HCT116 (cell line): ENCODE measurements at regions not wholly inside any gene's neighbourhood (a gene's known extent, or its start where the extent isn't known, plus 50 kb on each side); places are given as distances from the start of the nearest gene placed in this dataset.

Experiments used
- CEBPB ChIP-seq: IDR thresholded peaks from 2 replicates; pipeline ENCODE4 v1.6.1; 2012; ENCODE audit warnings: low read depth
- ELF1 ChIP-seq: IDR thresholded peaks from 2 replicates; pipeline ENCODE4 v1.6.1; 2012; ENCODE audit warnings: low read depth, borderline replicate concordance
- EZH2 ChIP-seq: fragments of 200-600 bp; sonication (generic); IDR thresholded peaks from 2 replicates; pipeline ENCODE4 v1.6.1; 2017; ENCODE audit warnings: antibody characterized with exemption, mixed run types
- POLR2A ChIP-seq: IDR thresholded peaks from 2 replicates; pipeline ENCODE4 v1.7.0; 2011; ENCODE audit warnings: borderline replicate concordance; ENCODE audit not compliant: insufficient read depth, insufficient read length; ENCODE audit errors: extremely low read depth
- SP1 ChIP-seq: IDR thresholded peaks from 2 replicates; pipeline ENCODE4 v1.6.1; 2012; ENCODE audit warnings: low read depth
- SRF ChIP-seq: IDR thresholded peaks from 2 replicates; pipeline ENCODE4 v1.6.1; 2012; ENCODE audit warnings: low read depth
- ZNF274 ChIP-seq: fragments of 200-500 bp; sonication (Bioruptor generic); IDR thresholded peaks from 2 replicates; pipeline ENCODE4 v1.6.1; 2014; ENCODE audit warnings: mild to moderate bottlenecking, low read depth, low read length, inconsistent platforms
- TF ChIP-seq, protein P1 (sequence below): IDR thresholded peaks from 2 replicates; pipeline ENCODE4 v1.6.1; 2012
- TF ChIP-seq, protein P2 (sequence below): IDR thresholded peaks from 2 replicates; pipeline ENCODE4 v1.6.1; 2012; ENCODE audit warnings: low read depth
- TF ChIP-seq, protein P3 (sequence below), 3 experiments: fragments of 200-600 bp in 1 of 3; sonication (generic) in 1 of 3; IDR thresholded peaks in 2 of 3; conservative IDR thresholded peaks in 1 of 3; 2 replicates each; pipeline ENCODE4 v1.5.1; 2012 to 2017; ENCODE audit warnings: low read depth in 2 of 3, low read length in 2 of 3, antibody characterized with exemption in 1 of 3, borderline replicate concordance in 1 of 3, control low read depth in 1 of 3, mild to moderate bottlenecking in 1 of 3, mixed read lengths in 1 of 3, mixed run types in 1 of 3, moderate library complexity in 1 of 3; ENCODE audit not compliant: insufficient read depth in 1 of 3

- TF ChIP-seq, protein P1, sequence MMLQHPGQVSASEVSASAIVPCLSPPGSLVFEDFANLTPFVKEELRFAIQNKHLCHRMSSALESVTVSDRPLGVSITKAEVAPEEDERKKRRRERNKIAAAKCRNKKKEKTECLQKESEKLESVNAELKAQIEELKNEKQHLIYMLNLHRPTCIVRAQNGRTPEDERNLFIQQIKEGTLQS: no peak
- TF ChIP-seq POLR2A (no peak), EZH2 (no peak), SRF (no peak), ZNF274 (no peak), SP1 (no peak), ELF1 (no peak), CEBPB (no peak)
- TF ChIP-seq, protein P2, sequence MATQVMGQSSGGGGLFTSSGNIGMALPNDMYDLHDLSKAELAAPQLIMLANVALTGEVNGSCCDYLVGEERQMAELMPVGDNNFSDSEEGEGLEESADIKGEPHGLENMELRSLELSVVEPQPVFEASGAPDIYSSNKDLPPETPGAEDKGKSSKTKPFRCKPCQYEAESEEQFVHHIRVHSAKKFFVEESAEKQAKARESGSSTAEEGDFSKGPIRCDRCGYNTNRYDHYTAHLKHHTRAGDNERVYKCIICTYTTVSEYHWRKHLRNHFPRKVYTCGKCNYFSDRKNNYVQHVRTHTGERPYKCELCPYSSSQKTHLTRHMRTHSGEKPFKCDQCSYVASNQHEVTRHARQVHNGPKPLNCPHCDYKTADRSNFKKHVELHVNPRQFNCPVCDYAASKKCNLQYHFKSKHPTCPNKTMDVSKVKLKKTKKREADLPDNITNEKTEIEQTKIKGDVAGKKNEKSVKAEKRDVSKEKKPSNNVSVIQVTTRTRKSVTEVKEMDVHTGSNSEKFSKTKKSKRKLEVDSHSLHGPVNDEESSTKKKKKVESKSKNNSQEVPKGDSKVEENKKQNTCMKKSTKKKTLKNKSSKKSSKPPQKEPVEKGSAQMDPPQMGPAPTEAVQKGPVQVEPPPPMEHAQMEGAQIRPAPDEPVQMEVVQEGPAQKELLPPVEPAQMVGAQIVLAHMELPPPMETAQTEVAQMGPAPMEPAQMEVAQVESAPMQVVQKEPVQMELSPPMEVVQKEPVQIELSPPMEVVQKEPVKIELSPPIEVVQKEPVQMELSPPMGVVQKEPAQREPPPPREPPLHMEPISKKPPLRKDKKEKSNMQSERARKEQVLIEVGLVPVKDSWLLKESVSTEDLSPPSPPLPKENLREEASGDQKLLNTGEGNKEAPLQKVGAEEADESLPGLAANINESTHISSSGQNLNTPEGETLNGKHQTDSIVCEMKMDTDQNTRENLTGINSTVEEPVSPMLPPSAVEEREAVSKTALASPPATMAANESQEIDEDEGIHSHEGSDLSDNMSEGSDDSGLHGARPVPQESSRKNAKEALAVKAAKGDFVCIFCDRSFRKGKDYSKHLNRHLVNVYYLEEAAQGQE: no peak
- TF ChIP-seq, protein P3, sequence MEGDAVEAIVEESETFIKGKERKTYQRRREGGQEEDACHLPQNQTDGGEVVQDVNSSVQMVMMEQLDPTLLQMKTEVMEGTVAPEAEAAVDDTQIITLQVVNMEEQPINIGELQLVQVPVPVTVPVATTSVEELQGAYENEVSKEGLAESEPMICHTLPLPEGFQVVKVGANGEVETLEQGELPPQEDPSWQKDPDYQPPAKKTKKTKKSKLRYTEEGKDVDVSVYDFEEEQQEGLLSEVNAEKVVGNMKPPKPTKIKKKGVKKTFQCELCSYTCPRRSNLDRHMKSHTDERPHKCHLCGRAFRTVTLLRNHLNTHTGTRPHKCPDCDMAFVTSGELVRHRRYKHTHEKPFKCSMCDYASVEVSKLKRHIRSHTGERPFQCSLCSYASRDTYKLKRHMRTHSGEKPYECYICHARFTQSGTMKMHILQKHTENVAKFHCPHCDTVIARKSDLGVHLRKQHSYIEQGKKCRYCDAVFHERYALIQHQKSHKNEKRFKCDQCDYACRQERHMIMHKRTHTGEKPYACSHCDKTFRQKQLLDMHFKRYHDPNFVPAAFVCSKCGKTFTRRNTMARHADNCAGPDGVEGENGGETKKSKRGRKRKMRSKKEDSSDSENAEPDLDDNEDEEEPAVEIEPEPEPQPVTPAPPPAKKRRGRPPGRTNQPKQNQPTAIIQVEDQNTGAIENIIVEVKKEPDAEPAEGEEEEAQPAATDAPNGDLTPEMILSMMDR (IDR thresholded peaks at IDR 0.05 in 2 of 3, conservative IDR thresholded peaks at IDR 0.05 in 1 of 3; ENCODE audit: borderline replicate concordance in 1 of 3, insufficient read depth in 1 of 3, low read depth in 2 of 3, low read length in 2 of 3): no peak
Observed at GRCh38 chr17:69967910-69968411, 107.1 kb upstream of the KCNJ16 start.
